PFSK-1 (cell line): ENCODE measurements at regions not wholly inside any gene's neighbourhood (a gene's known extent, or its start where the extent isn't known, plus 50 kb on each side); places are given as distances from the start of the nearest gene placed in this dataset.

ENCODE experiments used
- FOXP2 ChIP-seq: optimal IDR thresholded peaks from 2 replicates; pipeline ENCODE3; 2011; ENCODE audit warnings: borderline replicate concordance, control low read depth, inconsistent platforms; ENCODE audit not compliant: insufficient read depth; ENCODE audit errors: extremely low read length, extremely low read depth
- POLR2AphosphoS5 ChIP-seq: IDR thresholded peaks from 2 replicates; pipeline ENCODE4 v1.6.1; 2012; ENCODE audit warnings: low read depth, mild to moderate bottlenecking, control low read depth, low read length, moderate library complexity
- SIN3A ChIP-seq: IDR thresholded peaks from 2 replicates; pipeline ENCODE4 v1.6.1; 2012; ENCODE audit warnings: mild to moderate bottlenecking, low read length, moderate library complexity, borderline replicate concordance; ENCODE audit not compliant: insufficient read depth
- TAF1 ChIP-seq: IDR thresholded peaks from 2 replicates; pipeline ENCODE4 v1.6.1; 2012; ENCODE audit warnings: low read length, control low read depth, borderline replicate concordance; ENCODE audit not compliant: insufficient read depth
- TF ChIP-seq, protein P1 (sequence below), 2 experiments: IDR thresholded peaks; 2 replicates each; pipeline versions ENCODE4 v1.6.1 to v1.8.0; 2011 to 2012; ENCODE audit warnings: low read depth in 2 of 2, low read length in 2 of 2, control low read depth in 1 of 2, inconsistent platforms in 1 of 2, mild to moderate bottlenecking in 1 of 2, moderate library complexity in 1 of 2; ENCODE audit not compliant: insufficient read depth in 1 of 2

GRCh38 chr1:8076176-8076575 is 50.1 kb upstream of the ERRFI1 start:
- TF ChIP-seq, protein P1, sequence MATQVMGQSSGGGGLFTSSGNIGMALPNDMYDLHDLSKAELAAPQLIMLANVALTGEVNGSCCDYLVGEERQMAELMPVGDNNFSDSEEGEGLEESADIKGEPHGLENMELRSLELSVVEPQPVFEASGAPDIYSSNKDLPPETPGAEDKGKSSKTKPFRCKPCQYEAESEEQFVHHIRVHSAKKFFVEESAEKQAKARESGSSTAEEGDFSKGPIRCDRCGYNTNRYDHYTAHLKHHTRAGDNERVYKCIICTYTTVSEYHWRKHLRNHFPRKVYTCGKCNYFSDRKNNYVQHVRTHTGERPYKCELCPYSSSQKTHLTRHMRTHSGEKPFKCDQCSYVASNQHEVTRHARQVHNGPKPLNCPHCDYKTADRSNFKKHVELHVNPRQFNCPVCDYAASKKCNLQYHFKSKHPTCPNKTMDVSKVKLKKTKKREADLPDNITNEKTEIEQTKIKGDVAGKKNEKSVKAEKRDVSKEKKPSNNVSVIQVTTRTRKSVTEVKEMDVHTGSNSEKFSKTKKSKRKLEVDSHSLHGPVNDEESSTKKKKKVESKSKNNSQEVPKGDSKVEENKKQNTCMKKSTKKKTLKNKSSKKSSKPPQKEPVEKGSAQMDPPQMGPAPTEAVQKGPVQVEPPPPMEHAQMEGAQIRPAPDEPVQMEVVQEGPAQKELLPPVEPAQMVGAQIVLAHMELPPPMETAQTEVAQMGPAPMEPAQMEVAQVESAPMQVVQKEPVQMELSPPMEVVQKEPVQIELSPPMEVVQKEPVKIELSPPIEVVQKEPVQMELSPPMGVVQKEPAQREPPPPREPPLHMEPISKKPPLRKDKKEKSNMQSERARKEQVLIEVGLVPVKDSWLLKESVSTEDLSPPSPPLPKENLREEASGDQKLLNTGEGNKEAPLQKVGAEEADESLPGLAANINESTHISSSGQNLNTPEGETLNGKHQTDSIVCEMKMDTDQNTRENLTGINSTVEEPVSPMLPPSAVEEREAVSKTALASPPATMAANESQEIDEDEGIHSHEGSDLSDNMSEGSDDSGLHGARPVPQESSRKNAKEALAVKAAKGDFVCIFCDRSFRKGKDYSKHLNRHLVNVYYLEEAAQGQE (IDR thresholded peaks at IDR 0.05; ENCODE audit: insufficient read depth in 1 of 2, low read depth in 2 of 2, low read length in 2 of 2) = no peak
- TF ChIP-seq TAF1 = no peak
- no peak for TF ChIP-seq FOXP2
- TF ChIP-seq SIN3A = no peak
- TF ChIP-seq POLR2AphosphoS5 = no peak
